ENCODE measurements at regions not wholly inside any gene's neighbourhood (a gene's known extent, or its start where the extent isn't known, plus 50 kb on each side); places are given as distances from the start of the nearest gene placed in this dataset.

- TF ChIP-seq CTCF (IDR thresholded peaks at IDR 0.05), result no peak
- no peak for TF ChIP-seq ZFX (IDR thresholded peaks at IDR 0.05; ENCODE audit: borderline replicate concordance)
These were observed 133.1 kb downstream of the NCOR2 start for GRCh38 chr12:124434354-124434753.
